Osteoblast (primary cell): ENCODE measurements at regions not wholly inside any gene's neighbourhood (a gene's known extent, or its start where the extent isn't known, plus 50 kb on each side); places are given as distances from the start of the nearest gene placed in this dataset.

Source experiments
- DNase-seq: peaks from one replicate; pipeline ENCODE4 v3.0.0; 2011; ENCODE audit warnings: low spot score, mixed read lengths; ENCODE audit not compliant: insufficient read length; ENCODE audit errors: missing footprints
- H2AFZ ChIP-seq: 2 replicates; pipeline ENCODE4 v1.6.0; 2011; ENCODE audit warnings: mild to moderate bottlenecking, low read length
- H3K27ac ChIP-seq: 2 replicates; pipeline ENCODE4 v1.5.1; 2011; ENCODE audit warnings: mild to moderate bottlenecking, low read depth, low read length, moderate library complexity
- H3K27me3 ChIP-seq: 2 replicates; pipeline ENCODE4 v1.6.0; 2012; ENCODE audit warnings: mild to moderate bottlenecking, control low read depth, inconsistent platforms, low read length, moderate library complexity; ENCODE audit not compliant: insufficient read depth
- H3K36me3 ChIP-seq: 2 replicates; pipeline ENCODE4 v1.5.1; 2011; ENCODE audit warnings: mild to moderate bottlenecking, low read length, control low read depth, moderate library complexity; ENCODE audit not compliant: insufficient read depth
- H3K4me1 ChIP-seq: 2 replicates; pipeline ENCODE4 v1.5.1; 2011; ENCODE audit warnings: mild to moderate bottlenecking, low read length, control low read depth, moderate library complexity; ENCODE audit not compliant: insufficient read depth
- H3K4me2 ChIP-seq: 2 replicates; pipeline ENCODE4 v1.6.0; 2011; ENCODE audit warnings: mild to moderate bottlenecking, low read length; ENCODE audit not compliant: insufficient read depth
- H3K4me3 ChIP-seq: fragments of 200-600 bp; sonication (generic); 3 replicates; pipeline ENCODE4 v1.5.1; 2012; ENCODE audit warnings: mild to moderate bottlenecking, low read length, inconsistent platforms; ENCODE audit not compliant: insufficient read depth
- H3K79me2 ChIP-seq: 2 replicates; pipeline ENCODE4 v1.6.0; 2012; ENCODE audit warnings: mild to moderate bottlenecking, low read length, control low read depth, inconsistent platforms; ENCODE audit not compliant: insufficient read depth
- H3K9me3 ChIP-seq: 2 replicates; pipeline ENCODE4 v1.5.1; 2011; ENCODE audit warnings: low read depth, low read length, control low read depth
- H4K20me1 ChIP-seq: 2 replicates; pipeline ENCODE4 v1.6.0; 2012; ENCODE audit warnings: mild to moderate bottlenecking, low read length, control low read depth; ENCODE audit not compliant: insufficient read depth
- TF ChIP-seq, protein P1 (sequence below): IDR thresholded peaks from 2 replicates; pipeline ENCODE4 v1.5.1; 2011; ENCODE audit warnings: mild to moderate bottlenecking, low read depth, low read length, moderate library complexity; ENCODE audit errors: extremely low read depth

DNA sequence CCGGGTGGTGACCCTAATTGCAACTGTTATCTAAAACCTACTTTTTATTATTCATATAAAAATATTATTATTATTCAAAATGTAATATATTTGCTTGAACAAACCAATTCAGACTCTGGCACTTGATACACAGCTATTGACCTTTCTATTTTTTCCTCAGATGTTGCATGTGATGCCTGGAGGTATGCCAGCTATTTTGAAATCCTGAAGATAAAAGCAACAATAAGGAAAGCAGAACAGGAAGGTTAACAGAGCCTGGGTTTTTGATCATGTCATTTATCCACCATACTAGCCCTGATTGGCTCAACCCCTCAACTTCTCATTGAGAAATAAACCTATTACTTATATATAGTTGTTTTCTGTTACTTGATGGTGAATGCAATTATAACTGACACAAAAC, 340.9 kb upstream of the KIF2A start:
- Histone ChIP-seq H3K27me3 (no peaks in the 10 kb centered on the region), H3K36me3 (no peaks in the 10 kb centered on the region), H3K27ac (no peak overlapping the region), H3K4me1 (no peaks in the 10 kb centered on the region), H3K4me3 (no peak overlapping the region), H4K20me1 (no peaks in the 10 kb centered on the region), H3K4me2 (no peak overlapping the region), H2AFZ (no peak overlapping the region), H3K79me2 (no peaks in the 10 kb centered on the region), H3K9me3 (no peaks in the 10 kb centered on the region)
- TF ChIP-seq, protein P1, sequence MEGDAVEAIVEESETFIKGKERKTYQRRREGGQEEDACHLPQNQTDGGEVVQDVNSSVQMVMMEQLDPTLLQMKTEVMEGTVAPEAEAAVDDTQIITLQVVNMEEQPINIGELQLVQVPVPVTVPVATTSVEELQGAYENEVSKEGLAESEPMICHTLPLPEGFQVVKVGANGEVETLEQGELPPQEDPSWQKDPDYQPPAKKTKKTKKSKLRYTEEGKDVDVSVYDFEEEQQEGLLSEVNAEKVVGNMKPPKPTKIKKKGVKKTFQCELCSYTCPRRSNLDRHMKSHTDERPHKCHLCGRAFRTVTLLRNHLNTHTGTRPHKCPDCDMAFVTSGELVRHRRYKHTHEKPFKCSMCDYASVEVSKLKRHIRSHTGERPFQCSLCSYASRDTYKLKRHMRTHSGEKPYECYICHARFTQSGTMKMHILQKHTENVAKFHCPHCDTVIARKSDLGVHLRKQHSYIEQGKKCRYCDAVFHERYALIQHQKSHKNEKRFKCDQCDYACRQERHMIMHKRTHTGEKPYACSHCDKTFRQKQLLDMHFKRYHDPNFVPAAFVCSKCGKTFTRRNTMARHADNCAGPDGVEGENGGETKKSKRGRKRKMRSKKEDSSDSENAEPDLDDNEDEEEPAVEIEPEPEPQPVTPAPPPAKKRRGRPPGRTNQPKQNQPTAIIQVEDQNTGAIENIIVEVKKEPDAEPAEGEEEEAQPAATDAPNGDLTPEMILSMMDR, result no peak
- no peak for DNase-seq

- no peak overlapping the region for H3K27ac ChIP-seq
- no peaks in the 10 kb centered on the region for H3K9me3 ChIP-seq
- DNase-seq, result no peak
- H3K4me3 ChIP-seq, result no peak overlapping the region
- no peaks in the 10 kb centered on the region for H3K36me3 ChIP-seq
- no peak overlapping the region for H3K4me2 ChIP-seq
- H2AFZ ChIP-seq, result no peak overlapping the region
- no peaks in the 10 kb centered on the region for H4K20me1 ChIP-seq
- H3K79me2 ChIP-seq, result no peaks in the 10 kb centered on the region
- H3K4me1 ChIP-seq, result no peaks in the 10 kb centered on the region
- TF ChIP-seq, protein P1, result no peak
- H3K27me3 ChIP-seq, result no peaks in the 10 kb centered on the region
These were observed 340.5 kb upstream of the KIF2A start for GRCh38 chr5:61965490-61965889.

- Histone ChIP-seq H3K4me2 (no peak overlapping the region), H4K20me1 (no peaks in the 10 kb centered on the region), H3K4me1 (no peaks in the 10 kb centered on the region), H3K9me3 (no peaks in the 10 kb centered on the region), H2AFZ (no peak overlapping the region), H3K27ac (no peak overlapping the region), H3K36me3 (no peaks in the 10 kb centered on the region), H3K79me2 (no peaks in the 10 kb centered on the region), H3K27me3 (no peaks in the 10 kb centered on the region), H3K4me3 (no peak overlapping the region)
- DNase-seq, result no peak
- TF ChIP-seq, protein P1, result no peak
These were observed 339.6 kb upstream of the KIF2A start for GRCh38 chr5:61966296-61966955.

- Histone ChIP-seq H3K27ac (no peak overlapping the region), H3K4me2 (no peak overlapping the region), H2AFZ (no peak overlapping the region), H3K4me1 (no peaks in the 10 kb centered on the region), H3K27me3 (no peaks in the 10 kb centered on the region), H3K36me3 (no peaks in the 10 kb centered on the region), H3K79me2 (no peaks in the 10 kb centered on the region), H3K4me3 (no peak overlapping the region), H3K9me3 (no peaks in the 10 kb centered on the region), H4K20me1 (no peaks in the 10 kb centered on the region)
- TF ChIP-seq, protein P1, result no peak
- no peak for DNase-seq
These were observed 339.0 kb upstream of the KIF2A start for GRCh38 chr5:61966997-61967396.
